Osteocyte (in vitro differentiated cells): ENCODE measurements at regions not wholly inside any gene's neighbourhood (a gene's known extent, or its start where the extent isn't known, plus 50 kb on each side); places are given as distances from the start of the nearest gene placed in this dataset.

Experiments
- DNase-seq: peaks from one replicate; pipeline ENCODE4 v3.0.0; 2021; ENCODE audit warnings: mixed read lengths; ENCODE audit not compliant: unreplicated experiment; ENCODE audit errors: extremely low spot score
- H3K27ac Mint-ChIP-seq: one replicate; pipeline ENCODE4 v1.8.0; 2021; ENCODE audit warnings: mild to moderate bottlenecking, mixed read lengths; ENCODE audit not compliant: unreplicated experiment
- H3K27me3 Mint-ChIP-seq: one replicate; pipeline ENCODE4 v1.8.0; 2021; ENCODE audit warnings: mixed read lengths; ENCODE audit not compliant: unreplicated experiment
- H3K36me3 Mint-ChIP-seq: one replicate; pipeline ENCODE4 v1.8.0; 2021; ENCODE audit warnings: mixed read lengths; ENCODE audit not compliant: unreplicated experiment
- H3K4me1 Mint-ChIP-seq: one replicate; pipeline ENCODE4 v1.8.0; 2021; ENCODE audit warnings: mixed read lengths; ENCODE audit not compliant: unreplicated experiment
- H3K4me3 Mint-ChIP-seq: one replicate; pipeline ENCODE4 v1.8.0; 2021; ENCODE audit warnings: mild to moderate bottlenecking, moderate library complexity, mixed read lengths; ENCODE audit not compliant: unreplicated experiment
- H3K9me3 Mint-ChIP-seq: one replicate; pipeline ENCODE4 v1.8.0; 2021; ENCODE audit warnings: mixed read lengths; ENCODE audit not compliant: unreplicated experiment
- TF ChIP-seq, protein P1 (sequence below): fragments of 200-600 bp; sonication (generic); IDR thresholded peaks from 2 replicates; pipeline ENCODE4 v1.5.0; 2021; ENCODE audit warnings: antibody characterized with exemption, mild to moderate bottlenecking, moderate library complexity

- TF ChIP-seq, protein P1, sequence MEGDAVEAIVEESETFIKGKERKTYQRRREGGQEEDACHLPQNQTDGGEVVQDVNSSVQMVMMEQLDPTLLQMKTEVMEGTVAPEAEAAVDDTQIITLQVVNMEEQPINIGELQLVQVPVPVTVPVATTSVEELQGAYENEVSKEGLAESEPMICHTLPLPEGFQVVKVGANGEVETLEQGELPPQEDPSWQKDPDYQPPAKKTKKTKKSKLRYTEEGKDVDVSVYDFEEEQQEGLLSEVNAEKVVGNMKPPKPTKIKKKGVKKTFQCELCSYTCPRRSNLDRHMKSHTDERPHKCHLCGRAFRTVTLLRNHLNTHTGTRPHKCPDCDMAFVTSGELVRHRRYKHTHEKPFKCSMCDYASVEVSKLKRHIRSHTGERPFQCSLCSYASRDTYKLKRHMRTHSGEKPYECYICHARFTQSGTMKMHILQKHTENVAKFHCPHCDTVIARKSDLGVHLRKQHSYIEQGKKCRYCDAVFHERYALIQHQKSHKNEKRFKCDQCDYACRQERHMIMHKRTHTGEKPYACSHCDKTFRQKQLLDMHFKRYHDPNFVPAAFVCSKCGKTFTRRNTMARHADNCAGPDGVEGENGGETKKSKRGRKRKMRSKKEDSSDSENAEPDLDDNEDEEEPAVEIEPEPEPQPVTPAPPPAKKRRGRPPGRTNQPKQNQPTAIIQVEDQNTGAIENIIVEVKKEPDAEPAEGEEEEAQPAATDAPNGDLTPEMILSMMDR = no peak
- no peak for DNase-seq
- no peak overlapping the region for H3K4me3 Mint-ChIP-seq
- H3K4me1 Mint-ChIP-seq = peaks cover 32% of the 10 kb centered on the region
- H3K9me3 Mint-ChIP-seq = peaks cover 3% of the 10 kb centered on the region
- peaks cover 52% of the 10 kb centered on the region for H3K27me3 Mint-ChIP-seq
- no peak overlapping the region for H3K27ac Mint-ChIP-seq
- H3K36me3 Mint-ChIP-seq = no peaks in the 10 kb centered on the region
Measured at GRCh38 chr15:70149667-70150404, 52.1 kb upstream of the TLE3 start.

- no peak overlapping the region for H3K27ac Mint-ChIP-seq
- no peak for DNase-seq
- TF ChIP-seq, protein P1 = no peak
- H3K36me3 Mint-ChIP-seq = no peaks in the 10 kb centered on the region
- no peak overlapping the region for H3K4me3 Mint-ChIP-seq
- peaks cover 25% of the 10 kb centered on the region for H3K4me1 Mint-ChIP-seq
- H3K27me3 Mint-ChIP-seq = peaks cover 53% of the 10 kb centered on the region
- H3K9me3 Mint-ChIP-seq = peaks cover 3% of the 10 kb centered on the region
Measured at GRCh38 chr15:70147778-70148177, 50.1 kb upstream of the TLE3 start.
